GM12878 (cell line): ENCODE measurements at regions not wholly inside any gene's neighbourhood (a gene's known extent, or its start where the extent isn't known, plus 50 kb on each side); places are given as distances from the start of the nearest gene placed in this dataset.

Experiments used
- ATAC-seq: fragments of 200-7000 bp; cut with Tn5 transposase; 3 replicates; pipeline ENCODE4 v1.9.1; 2020; ENCODE audit warnings: mild to moderate bottlenecking, moderate library complexity
- BruUV-seq: library from RNA; stranded (reverse); fragments of 400-500 nt; replicated peaks from 2 replicates; lab custom pipeline; 2021; lab: Mats Ljungman, UMichigan
- CTCF ChIA-PET: fragments of 300-600 bp; sonication (Branson Sonifier 250); formaldehyde crosslinking; extraction: SDS; loops from one replicate; lab custom pipeline; 2021; ENCODE audit warnings: inconsistent platforms; lab: Yijun Ruan, JAX
- POLR2A ChIA-PET: fragments of 350-600 bp; formaldehyde crosslinking; extraction: SDS; loops from one replicate; lab custom pipeline; 2021; ENCODE audit warnings: inconsistent platforms; lab: Charles Lee
- RAD21 ChIA-PET: fragments of 300-600 bp; sonication (Branson Sonifier 250); formaldehyde crosslinking; loops from one replicate; lab custom pipeline; 2023; ENCODE audit warnings: antibody characterized with exemption; ENCODE audit not compliant: unreplicated experiment; lab: Charles Lee
- SMC1A ChIA-PET: fragments of 300-600 bp; sonication (Branson Sonifier 250); formaldehyde crosslinking; loops from one replicate; lab custom pipeline; 2023; ENCODE audit not compliant: unreplicated experiment, uncharacterized antibody; lab: Charles Lee
- DNase-seq: peaks from one replicate; pipeline ENCODE4 v3.0.0-alpha.2; 2011; ENCODE audit warnings: low read depth, low spot score
- FAIRE-seq: peaks from 3 replicates; lab custom pipeline; 2011; peaks lifted over from hg19 to GRCh38; lab: Jason Lieb, UNC
- H2AFZ ChIP-seq: 2 replicates; pipeline ENCODE4 v1.6.0; 2011; ENCODE audit warnings: low read depth, low read length, control low read depth; ENCODE audit not compliant: control insufficient read depth
- H3K27ac ChIP-seq: 2 replicates; pipeline ENCODE4 v1.5.1; 2011; ENCODE audit warnings: control low read depth; ENCODE audit not compliant: control insufficient read depth, insufficient read depth
- H3K27me3 ChIP-seq, 2 experiments: replicated peaks in 1 of 2; 2 replicates each; pipeline versions ENCODE4 v1.6.0 to v1.6.1; 2011; ENCODE audit warnings: low read length in 1 of 2; ENCODE audit not compliant: control insufficient read depth in 2 of 2, insufficient read depth in 2 of 2
- H3K36me3 ChIP-seq, 2 experiments: 2 replicates each; pipeline ENCODE4 v1.5.1; 2011; ENCODE audit warnings: low read length in 1 of 2; ENCODE audit not compliant: control insufficient read depth in 2 of 2, insufficient read depth in 2 of 2
- H3K4me1 ChIP-seq: 2 replicates; pipeline ENCODE4 v1.6.1; 2011; ENCODE audit warnings: mild to moderate bottlenecking, low read length, moderate library complexity, mixed read lengths; ENCODE audit not compliant: control insufficient read depth, insufficient read depth
- H3K4me2 ChIP-seq: 2 replicates; pipeline ENCODE4 v1.6.0; 2011; ENCODE audit warnings: control low read depth; ENCODE audit not compliant: control insufficient read depth, insufficient read depth
- H3K4me3 ChIP-seq: fragments of 200-600 bp; sonication (generic); 2 replicates; pipeline ENCODE4 v1.5.1; 2016
- H3K79me2 ChIP-seq: 2 replicates; pipeline ENCODE4 v1.6.0; 2011; ENCODE audit warnings: low read length; ENCODE audit not compliant: control insufficient read depth, insufficient read depth
- H3K9ac ChIP-seq: 2 replicates; pipeline ENCODE4 v1.8.0; 2011; ENCODE audit warnings: low read length, control low read depth, mixed read lengths; ENCODE audit not compliant: control insufficient read depth, insufficient read depth
- H3K9me3 ChIP-seq: replicated peaks from 3 replicates; pipeline ENCODE4 v1.5.1; 2011; ENCODE audit warnings: mild to moderate bottlenecking, low read length; ENCODE audit not compliant: control insufficient read depth, insufficient read depth
- H4K20me1 ChIP-seq: 2 replicates; pipeline ENCODE4 v1.6.0; 2011; ENCODE audit not compliant: control insufficient read depth, insufficient read depth
- CHD1 ChIP-seq: IDR thresholded peaks from 2 replicates; pipeline ENCODE4 v1.6.1; 2012; ENCODE audit warnings: low read depth, low read length, improper control_type of control experiment
- EED ChIP-seq: sonication (generic); IDR thresholded peaks from 2 replicates; pipeline ENCODE4 v1.6.1; 2016; ENCODE audit warnings: antibody characterized with exemption, low read depth
- FOXM1 ChIP-seq: IDR thresholded peaks from 2 replicates; pipeline ENCODE4 v1.6.1; 2012; ENCODE audit warnings: low read depth, mild to moderate bottlenecking, inconsistent platforms, low read length, moderate library complexity
- IKZF2 ChIP-seq, 2 experiments: fragments of 450-650 bp; IDR thresholded peaks; 2 replicates each; pipeline ENCODE4 v1.6.1; 2017; ENCODE audit warnings: mild to moderate bottlenecking in 2 of 2, moderate library complexity in 2 of 2
- MYC ChIP-seq: IDR thresholded peaks from 2 replicates; pipeline ENCODE4 v1.6.1; 2011; ENCODE audit warnings: mild to moderate bottlenecking, low read length, moderate library complexity, inconsistent platforms; ENCODE audit not compliant: insufficient read depth, insufficient replicate concordance, insufficient read length, severe bottlenecking
- RCOR1 ChIP-seq: conservative IDR thresholded peaks from 2 replicates; pipeline ENCODE4 v1.6.1; 2012; ENCODE audit warnings: low read depth, low read length, improper control_type of control experiment
- REST ChIP-seq: IDR thresholded peaks from 2 replicates; pipeline ENCODE4 v1.6.1; 2012; ENCODE audit warnings: mild to moderate bottlenecking, low read depth, low read length
- SMC3 ChIP-seq: IDR thresholded peaks from 2 replicates; pipeline ENCODE4 v1.6.1; 2011; ENCODE audit warnings: low read length, improper control_type of control experiment, borderline replicate concordance
- SRF ChIP-seq, 2 experiments: IDR thresholded peaks; 2 replicates each; pipeline ENCODE4 v1.6.1; 2011; ENCODE audit warnings: low read depth in 2 of 2, low read length in 2 of 2, mild to moderate bottlenecking in 1 of 2, moderate library complexity in 1 of 2
- SUZ12 ChIP-seq: fragments of 200-600 bp; sonication (generic); IDR thresholded peaks from one replicate; pipeline ENCODE4 v1.6.1; 2018; ENCODE audit warnings: antibody characterized with exemption, mild to moderate bottlenecking; ENCODE audit not compliant: unreplicated experiment
- in situ Hi-C: fragments of 300-500 bp; cut with MboI; formaldehyde crosslinking; loops from 9 replicates; pipeline ENCODE4 v1.14.3; 2018; ENCODE audit warnings: mixed read lengths
- intact Hi-C: fragments of 100-400 bp; cut with micrococcal nuclease; formaldehyde crosslinking; loops from one replicate; pipeline ENCODE4 v1.14.2; 2022; ENCODE audit not compliant: unreplicated experiment
- TF ChIP-seq, protein P1 (sequence below): fragments of 450-650 bp; IDR thresholded peaks from 2 replicates; pipeline ENCODE4 v1.6.1; 2017; ENCODE audit warnings: low read depth, mild to moderate bottlenecking, moderate library complexity

- ChIA-PET CTCF (no interaction called here), RAD21 (interaction anchor here (0.5 kb wide), 1 partner anchor 30 kb away, joined by 3 read pairs; no protein-coding TSS in a partner anchor), SMC1A (no interaction called here), POLR2A (no interaction called here)
- ATAC-seq (no peak), FAIRE-seq (no peak), DNase-seq (no peak)
- Histone ChIP-seq H3K9ac (no peak overlapping the region), H3K27ac (no peak overlapping the region), H3K79me2 (no peaks in the 10 kb centered on the region), H2AFZ (no peak overlapping the region), H3K4me3 (no peak overlapping the region), H3K9me3 (no peaks in the 10 kb centered on the region), H3K4me1 (no peaks in the 10 kb centered on the region), H3K4me2 (no peak overlapping the region), H3K27me3 (no peaks in the 10 kb centered on the region), H4K20me1 (no peaks in the 10 kb centered on the region), H3K36me3 (no peaks in the 10 kb centered on the region)
- TF ChIP-seq REST (no peak), SMC3 (no peak), MYC (no peak), SUZ12 (no peak), SRF (IDR thresholded peaks at IDR 0.05; ENCODE audit: low read depth in 2 of 2, low read length in 2 of 2) (no peak), CHD1 (no peak), EED (no peak), RCOR1 (no peak), FOXM1 (no peak), IKZF2 (IDR thresholded peaks at IDR 0.05) (no peak)
- TF ChIP-seq, protein P1, sequence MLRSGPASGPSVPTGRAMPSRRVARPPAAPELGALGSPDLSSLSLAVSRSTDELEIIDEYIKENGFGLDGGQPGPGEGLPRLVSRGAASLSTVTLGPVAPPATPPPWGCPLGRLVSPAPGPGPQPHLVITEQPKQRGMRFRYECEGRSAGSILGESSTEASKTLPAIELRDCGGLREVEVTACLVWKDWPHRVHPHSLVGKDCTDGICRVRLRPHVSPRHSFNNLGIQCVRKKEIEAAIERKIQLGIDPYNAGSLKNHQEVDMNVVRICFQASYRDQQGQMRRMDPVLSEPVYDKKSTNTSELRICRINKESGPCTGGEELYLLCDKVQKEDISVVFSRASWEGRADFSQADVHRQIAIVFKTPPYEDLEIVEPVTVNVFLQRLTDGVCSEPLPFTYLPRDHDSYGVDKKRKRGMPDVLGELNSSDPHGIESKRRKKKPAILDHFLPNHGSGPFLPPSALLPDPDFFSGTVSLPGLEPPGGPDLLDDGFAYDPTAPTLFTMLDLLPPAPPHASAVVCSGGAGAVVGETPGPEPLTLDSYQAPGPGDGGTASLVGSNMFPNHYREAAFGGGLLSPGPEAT = no peak
- in situ Hi-C loops = no loop called here
- BruUV-seq = no TSS peak
- intact Hi-C loops = no loop called here
Measured at GRCh38 chr3:181614878-181615277, 96.8 kb upstream of the SOX2 start.
